Panc1 (cell line): ENCODE measurements at regions not wholly inside any gene's neighbourhood (a gene's known extent, or its start where the extent isn't known, plus 50 kb on each side); places are given as distances from the start of the nearest gene placed in this dataset.

ENCODE experiments used
- SIN3A ChIP-seq: IDR thresholded peaks from 2 replicates; pipeline ENCODE4 v1.6.1; 2012; ENCODE audit warnings: low read depth, mild to moderate bottlenecking, low read length, moderate library complexity, borderline replicate concordance; ENCODE audit not compliant: insufficient read depth
- TF ChIP-seq, protein P1 (sequence below): fragments of 450-650 bp; IDR thresholded peaks from 2 replicates; pipeline ENCODE4 v1.5.1; 2017; ENCODE audit warnings: mild to moderate bottlenecking

DNA sequence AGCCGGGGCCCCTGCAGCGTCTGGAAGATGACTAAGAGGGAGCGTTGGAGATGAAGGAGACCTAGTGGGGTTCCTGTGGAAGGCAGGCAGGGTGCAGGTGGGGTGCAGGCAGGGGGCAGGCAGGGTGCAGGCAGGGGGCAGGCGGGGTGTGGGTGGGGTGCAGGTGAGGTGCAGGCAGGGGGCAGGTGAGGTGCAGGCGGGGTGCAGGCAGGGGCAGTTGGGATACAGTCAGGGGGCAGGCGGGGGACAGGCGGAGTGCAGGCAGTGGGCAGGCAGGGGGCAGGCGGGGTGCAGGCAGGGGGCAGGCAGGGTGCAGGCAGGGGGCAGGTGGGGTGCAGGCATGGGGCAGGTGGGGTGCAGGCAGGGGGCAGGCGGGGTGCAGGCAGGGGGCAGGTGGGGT, 142.8 kb downstream of the SOX1 start:
- TF ChIP-seq, protein P1, sequence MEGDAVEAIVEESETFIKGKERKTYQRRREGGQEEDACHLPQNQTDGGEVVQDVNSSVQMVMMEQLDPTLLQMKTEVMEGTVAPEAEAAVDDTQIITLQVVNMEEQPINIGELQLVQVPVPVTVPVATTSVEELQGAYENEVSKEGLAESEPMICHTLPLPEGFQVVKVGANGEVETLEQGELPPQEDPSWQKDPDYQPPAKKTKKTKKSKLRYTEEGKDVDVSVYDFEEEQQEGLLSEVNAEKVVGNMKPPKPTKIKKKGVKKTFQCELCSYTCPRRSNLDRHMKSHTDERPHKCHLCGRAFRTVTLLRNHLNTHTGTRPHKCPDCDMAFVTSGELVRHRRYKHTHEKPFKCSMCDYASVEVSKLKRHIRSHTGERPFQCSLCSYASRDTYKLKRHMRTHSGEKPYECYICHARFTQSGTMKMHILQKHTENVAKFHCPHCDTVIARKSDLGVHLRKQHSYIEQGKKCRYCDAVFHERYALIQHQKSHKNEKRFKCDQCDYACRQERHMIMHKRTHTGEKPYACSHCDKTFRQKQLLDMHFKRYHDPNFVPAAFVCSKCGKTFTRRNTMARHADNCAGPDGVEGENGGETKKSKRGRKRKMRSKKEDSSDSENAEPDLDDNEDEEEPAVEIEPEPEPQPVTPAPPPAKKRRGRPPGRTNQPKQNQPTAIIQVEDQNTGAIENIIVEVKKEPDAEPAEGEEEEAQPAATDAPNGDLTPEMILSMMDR: no peak
- no peak for TF ChIP-seq SIN3A
